Left lung (tissue), 4 donors: ENCODE measurements at regions not wholly inside any gene's neighbourhood (a gene's known extent, or its start where the extent isn't known, plus 50 kb on each side); places are given as distances from the start of the nearest gene placed in this dataset.
"Not testable (repeated sequence)": the region's sequence is repeated elsewhere in the genome, so short reads cannot be mapped to it uniquely, and the experiment has no call there.

ENCODE experiments used
- ATAC-seq: fragments of 200-7000 bp; cut with Tn5 transposase; one replicate; pipeline ENCODE4 v1.9.1; 2020; ENCODE audit warnings: moderate library complexity
- DNase-seq, 4 donors: peaks; one replicate each; pipeline ENCODE4 v3.0.0-alpha.2; 2013 to 2020
- H3K27ac ChIP-seq, 2 donors: fragments of 200-600 bp; sonication (generic) in 1 of 2; one replicate each; pipeline versions ENCODE4 v1.5.0 to v1.8.0; 2020 to 2021
- H3K27me3 ChIP-seq, 2 donors: fragments of 200-600 bp; sonication (generic) in 1 of 2; one replicate each; pipeline versions ENCODE4 v1.5.0 to v1.8.0; 2020 to 2021
- H3K36me3 ChIP-seq, 2 donors: fragments of 200-600 bp; sonication (generic) in 1 of 2; one replicate each; pipeline versions ENCODE4 v1.5.0 to v1.8.0; 2020 to 2021
- H3K4me1 ChIP-seq, 2 donors: fragments of 200-600 bp; one replicate each; pipeline ENCODE4 v1.8.0; 2021
- H3K4me3 ChIP-seq, 2 donors: fragments of 200-600 bp; sonication (generic) in 1 of 2; one replicate each; pipeline versions ENCODE4 v1.5.0 to v1.8.0; 2020 to 2021; ENCODE audit warnings: mild to moderate bottlenecking in 1 of 2
- H3K9me3 ChIP-seq, 2 donors: fragments of 200-600 bp; sonication (generic) in 1 of 2; one replicate each; pipeline versions ENCODE4 v1.5.0 to v1.8.0; 2020 to 2021
- CTCF ChIP-seq, 2 donors: fragments of 200-600 bp; sonication (generic) in 1 of 2; IDR thresholded peaks; one replicate each; pipeline versions ENCODE4 v1.5.0 to v1.8.0; 2021; ENCODE audit warnings: antibody characterized with exemption in 2 of 2
- intact Hi-C, 2 donors: fragments of 100-400 bp; cut with DNase I; formaldehyde crosslinking; loops; one replicate each; pipeline versions ENCODE4 v1.11.2 to v1.14.2; 2022
- donor health status: DM: no; HTN: yes; CAD: no.
- donor health status: DM: no; HTN: no; CAD: no.

DNA sequence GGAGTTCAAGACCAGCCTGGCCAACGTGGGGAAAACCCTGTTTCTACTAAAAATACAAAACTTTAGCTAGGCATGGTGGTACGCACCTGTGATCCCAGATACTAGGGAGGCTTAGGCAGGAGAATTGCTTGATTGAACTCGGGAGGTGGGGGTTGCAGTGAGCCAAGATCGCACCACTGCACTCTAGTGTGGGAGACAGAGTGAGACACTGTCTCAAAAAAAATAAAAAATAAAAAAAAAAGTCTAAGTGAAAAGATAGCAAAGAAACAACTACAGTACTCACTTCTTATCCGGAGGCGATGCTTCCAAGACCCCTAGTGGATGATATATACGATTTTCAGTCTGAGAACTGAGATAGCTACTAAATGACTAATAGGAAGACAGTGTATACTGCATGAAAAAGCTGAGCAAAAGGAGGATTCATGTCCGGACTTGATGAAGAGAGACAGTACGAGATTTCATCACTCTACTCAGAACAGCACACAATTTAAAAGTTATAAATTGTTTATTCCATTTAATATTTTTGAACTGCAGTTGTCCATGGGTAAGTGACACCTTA, 138.7 kb upstream of the GOLGA6L6 start:
- H3K9me3 ChIP-seq, intact Hi-C loops, DNase-seq, H3K4me1 ChIP-seq, H3K27ac ChIP-seq, H3K27me3 ChIP-seq, ATAC-seq, H3K4me3 ChIP-seq, H3K36me3 ChIP-seq: not testable (repeated sequence)

- H3K4me3 ChIP-seq, result no peak overlapping the region
- no peaks in the 10 kb centered on the region for H3K27me3 ChIP-seq
- no peak for TF ChIP-seq CTCF (IDR thresholded peaks at IDR 0.05)
- H3K9me3 ChIP-seq, result no peaks in the 10 kb centered on the region
- H3K27ac ChIP-seq, result no peak overlapping the region
- no peaks in the 10 kb centered on the region for H3K4me1 ChIP-seq
- ATAC-seq (no peak), DNase-seq (no peak)
- no peaks in the 10 kb centered on the region for H3K36me3 ChIP-seq
- intact Hi-C loops, result no loop called here
Observed at GRCh38 chr15:20672470-20672869, 130.9 kb upstream of the GOLGA6L6 start.

DNA sequence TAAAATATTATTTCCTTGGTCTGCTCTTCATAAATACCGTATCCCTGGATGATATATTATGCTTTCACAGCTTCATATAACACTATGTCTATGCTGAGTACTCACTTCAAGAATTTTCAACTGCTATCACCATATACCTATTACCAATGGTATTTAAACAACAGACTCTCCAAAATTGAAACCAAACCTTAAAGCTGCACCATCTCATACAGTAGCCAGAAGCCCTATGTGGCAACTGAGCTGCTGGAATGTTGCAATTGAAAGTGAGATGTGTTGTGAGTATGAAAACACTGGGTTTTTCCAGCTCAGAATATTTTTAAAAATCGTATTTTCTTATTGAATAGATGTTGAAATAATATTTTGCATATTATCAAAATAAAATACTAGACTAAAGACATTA, 130.1 kb upstream of the GOLGA6L6 start:
- Histone ChIP-seq H3K9me3 (no peaks in the 10 kb centered on the region), H3K27ac (no peak overlapping the region), H3K27me3 (no peaks in the 10 kb centered on the region), H3K4me3 (no peak overlapping the region), H3K36me3 (no peaks in the 10 kb centered on the region), H3K4me1 (no peaks in the 10 kb centered on the region)
- intact Hi-C loops, result no loop called here
- TF ChIP-seq CTCF (IDR thresholded peaks at IDR 0.05), result no peak
- no peak for DNase-seq
- no peak for ATAC-seq

DNA sequence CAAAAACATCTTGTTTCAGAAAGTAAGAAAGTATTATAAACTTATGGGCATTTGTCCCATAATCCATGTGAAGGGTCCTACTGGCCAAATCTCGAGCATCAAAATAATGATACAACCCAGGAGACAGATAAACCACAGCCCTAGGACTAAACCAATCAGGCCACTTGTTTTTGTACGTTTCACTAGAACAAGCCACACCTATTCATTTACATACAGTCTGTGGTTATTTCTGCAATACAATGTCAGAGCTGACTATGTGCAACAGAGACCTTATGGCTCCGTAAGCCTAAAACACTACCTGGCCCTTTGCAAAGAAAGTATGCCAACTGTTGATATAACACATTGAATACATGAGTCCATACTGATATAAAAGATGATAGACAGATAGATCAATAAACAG, 124.8 kb upstream of the GOLGA6L6 start:
- H3K4me1 ChIP-seq, H3K36me3 ChIP-seq, H3K9me3 ChIP-seq, intact Hi-C loops, H3K4me3 ChIP-seq, H3K27ac ChIP-seq, ATAC-seq, DNase-seq, H3K27me3 ChIP-seq: not testable (repeated sequence)

GRCh38 chr15:20665653-20666052, 124.1 kb upstream of the GOLGA6L6 start:
- DNase-seq (no peak), ATAC-seq (no peak)
- no peaks in the 10 kb centered on the region for H3K36me3 ChIP-seq
- H3K27me3 ChIP-seq, result no peaks in the 10 kb centered on the region
- H3K9me3 ChIP-seq, result no peaks in the 10 kb centered on the region
- H3K27ac ChIP-seq, result no peak overlapping the region
- intact Hi-C loops, result no loop called here
- no peaks in the 10 kb centered on the region for H3K4me1 ChIP-seq
- H3K4me3 ChIP-seq, result no peak overlapping the region
- TF ChIP-seq CTCF (IDR thresholded peaks at IDR 0.05), result no peak

DNA sequence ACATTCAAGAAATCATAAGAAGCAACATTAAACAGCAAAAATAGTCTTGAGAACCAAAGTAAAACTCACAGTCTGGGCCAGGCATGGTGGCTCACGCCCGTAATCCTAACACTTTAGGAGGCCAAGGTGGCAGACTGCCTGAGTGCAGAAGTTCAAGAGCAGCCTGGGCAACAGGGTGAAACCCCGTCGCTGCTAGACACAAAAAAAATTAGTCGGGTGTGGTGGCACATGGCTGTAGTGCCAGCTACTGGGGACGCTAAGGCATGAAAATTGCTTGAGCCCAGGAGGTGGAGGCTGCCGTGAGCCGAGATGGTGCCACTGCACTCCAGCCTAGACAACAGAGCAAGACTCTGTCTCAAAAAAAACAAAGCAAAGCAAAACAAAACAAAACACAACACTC, 117.7 kb upstream of the GOLGA6L6 start:
- ATAC-seq (no peak), DNase-seq (peak in 1 of 4 donors; percentile 72)
- Histone ChIP-seq H3K36me3 (no peaks in the 10 kb centered on the region), H3K27me3 (no peaks in the 10 kb centered on the region), H3K27ac (no peak overlapping the region), H3K9me3 (no peaks in the 10 kb centered on the region), H3K4me3 (no peak overlapping the region), H3K4me1 (no peaks in the 10 kb centered on the region)
- intact Hi-C loops, result no loop called here
- no peak for TF ChIP-seq CTCF (IDR thresholded peaks at IDR 0.05)
